H1 (cell line): ENCODE measurements at regions not wholly inside any gene's neighbourhood (a gene's known extent, or its start where the extent isn't known, plus 50 kb on each side); places are given as distances from the start of the nearest gene placed in this dataset.

ENCODE experiments used
- FOSL1 ChIP-seq: IDR thresholded peaks from 2 replicates; pipeline ENCODE4 v1.6.1; 2011; ENCODE audit warnings: mild to moderate bottlenecking, low read depth, low read length, moderate library complexity; ENCODE audit not compliant: insufficient read depth

DNA sequence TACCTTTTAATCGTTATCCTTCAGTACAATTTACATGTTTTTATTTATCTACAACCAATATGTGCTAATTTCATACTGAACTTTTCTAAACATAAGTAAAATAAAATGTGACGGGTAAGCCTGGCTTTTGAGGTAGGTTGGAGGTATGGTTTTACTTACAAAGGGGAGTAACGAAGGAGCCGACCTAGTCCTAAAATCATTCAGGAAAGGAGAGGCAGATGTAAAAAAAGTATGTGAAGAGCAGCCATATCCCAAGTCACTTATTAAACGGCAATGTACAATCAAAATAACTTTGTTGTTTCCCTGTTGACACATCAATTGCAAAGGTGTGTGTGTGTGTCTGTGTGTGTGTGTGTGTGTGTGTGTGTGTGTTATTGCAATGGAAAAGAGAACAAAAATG lies 351.3 kb downstream of the CRPPA start (continued):
- no peak for TF ChIP-seq FOSL1
